ENCODE measurements at regions not wholly inside any gene's neighbourhood (a gene's known extent, or its start where the extent isn't known, plus 50 kb on each side); places are given as distances from the start of the nearest gene placed in this dataset.

DNA sequence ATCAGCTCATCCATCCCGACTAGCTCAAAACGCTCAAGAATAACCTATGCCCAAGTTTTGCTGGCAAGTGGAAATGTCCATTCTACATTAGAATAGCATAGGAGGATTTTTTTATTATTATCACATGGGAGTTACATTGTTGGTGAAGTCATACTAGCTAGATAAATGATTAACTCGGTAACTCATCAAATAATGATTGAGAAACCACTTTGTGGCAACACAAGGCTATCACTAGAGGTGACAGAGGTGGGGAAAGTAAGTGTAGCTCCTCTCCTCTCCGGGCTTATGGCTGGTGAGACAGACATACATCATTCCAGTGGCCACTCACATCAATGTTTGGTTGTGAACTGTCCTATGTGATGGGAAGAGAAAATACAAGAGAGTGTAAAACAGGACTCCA lies 161.6 kb downstream of the ZIC5 start:
- Histone ChIP-seq H3K9ac (ENCODE audit: low read depth in 1 of 2, low read length in 2 of 2) (no peak overlapping the region), H3K9me3 (ENCODE audit: control insufficient read depth in 2 of 2, low read length in 2 of 2) (no peaks in the 10 kb centered on the region), H3K27me3 (ENCODE audit: control insufficient read depth in 2 of 2, insufficient read depth in 2 of 2, low read length in 2 of 2) (no peaks in the 10 kb centered on the region), H3K4me3 (ENCODE audit: low read length in 2 of 2) (no peak overlapping the region), H3K36me3 (ENCODE audit: control insufficient read depth in 2 of 2, insufficient read depth in 2 of 2, low read length in 2 of 2) (no peaks in the 10 kb centered on the region), H3K27ac (ENCODE audit: low read depth in 2 of 2, low read length in 2 of 2) (no peak overlapping the region), H3K4me1 (ENCODE audit: control insufficient read depth in 2 of 2, insufficient read depth in 2 of 2, low read length in 2 of 2) (peaks cover 2 to 3% of the 10 kb centered on the region in 2 donors)

DNA sequence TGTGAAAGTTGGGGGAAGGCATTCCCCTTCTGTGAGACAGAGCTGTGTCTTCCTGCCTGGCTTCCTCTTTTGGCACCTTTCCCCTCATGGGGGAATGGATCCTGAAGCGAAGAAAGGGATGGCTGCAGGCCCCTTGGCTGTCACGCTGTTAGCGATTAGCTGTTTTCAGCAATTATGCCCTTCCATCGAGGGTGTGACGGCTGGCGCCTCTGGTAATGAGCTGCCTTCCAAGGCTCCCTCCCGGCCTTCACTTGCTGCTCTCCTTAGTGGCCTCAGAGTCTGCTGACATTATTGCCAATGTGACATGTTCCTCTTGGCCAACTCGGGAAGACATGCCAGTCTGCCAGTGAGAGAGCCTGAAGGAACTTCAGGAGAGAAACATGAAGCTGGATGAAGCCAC lies 162.1 kb downstream of the ZIC5 start:
- no peak overlapping the region for H3K27ac ChIP-seq (ENCODE audit: low read depth in 2 of 2, low read length in 2 of 2)

DNA sequence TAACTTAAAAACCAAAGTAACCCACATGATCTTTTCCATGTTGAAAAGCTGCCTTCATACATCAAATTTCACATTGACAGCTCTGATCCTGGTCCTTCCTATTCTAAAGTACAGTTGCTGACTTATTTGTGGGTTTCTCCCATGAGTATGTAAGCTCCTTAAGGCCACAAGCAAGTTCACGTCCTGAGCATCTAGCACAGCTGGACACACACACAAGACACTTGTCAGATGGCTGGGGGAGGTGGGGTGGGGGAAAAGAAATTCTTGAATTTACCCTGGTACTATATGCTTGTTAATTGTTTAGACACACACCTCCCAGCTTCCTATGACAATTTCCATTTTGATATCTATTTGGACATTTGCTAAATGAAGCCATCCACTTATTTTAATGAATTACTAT lies 162.8 kb downstream of the ZIC5 start:
- peaks cover 2 to 3% of the 10 kb centered on the region in 2 donors for H3K4me1 ChIP-seq (ENCODE audit: control insufficient read depth in 2 of 2, insufficient read depth in 2 of 2, low read length in 2 of 2)
- no peaks in the 10 kb centered on the region for H3K36me3 ChIP-seq (ENCODE audit: control insufficient read depth in 2 of 2, insufficient read depth in 2 of 2, low read length in 2 of 2)
- no peaks in the 10 kb centered on the region for H3K9me3 ChIP-seq (ENCODE audit: control insufficient read depth in 2 of 2, low read length in 2 of 2)
- H3K9ac ChIP-seq (ENCODE audit: low read depth in 1 of 2, low read length in 2 of 2) = no peak overlapping the region
- no peaks in the 10 kb centered on the region for H3K27me3 ChIP-seq (ENCODE audit: control insufficient read depth in 2 of 2, insufficient read depth in 2 of 2, low read length in 2 of 2)
- no peak overlapping the region for H3K4me3 ChIP-seq (ENCODE audit: low read length in 2 of 2)
- no peak overlapping the region for H3K27ac ChIP-seq (ENCODE audit: low read depth in 2 of 2, low read length in 2 of 2)

More for the DNA sequence above, 162.1 kb downstream of the ZIC5 start:
- no peaks in the 10 kb centered on the region for H3K27me3 ChIP-seq (ENCODE audit: control insufficient read depth in 2 of 2, insufficient read depth in 2 of 2, low read length in 2 of 2)
- no peak overlapping the region for H3K9ac ChIP-seq (ENCODE audit: low read depth in 1 of 2, low read length in 2 of 2)
- H3K4me3 ChIP-seq (ENCODE audit: low read length in 2 of 2) = no peak overlapping the region
- H3K4me1 ChIP-seq (ENCODE audit: control insufficient read depth in 2 of 2, insufficient read depth in 2 of 2, low read length in 2 of 2) = peaks cover 2 to 3% of the 10 kb centered on the region in 2 donors
- no peaks in the 10 kb centered on the region for H3K36me3 ChIP-seq (ENCODE audit: control insufficient read depth in 2 of 2, insufficient read depth in 2 of 2, low read length in 2 of 2)
- no peaks in the 10 kb centered on the region for H3K9me3 ChIP-seq (ENCODE audit: control insufficient read depth in 2 of 2, low read length in 2 of 2)

DNA sequence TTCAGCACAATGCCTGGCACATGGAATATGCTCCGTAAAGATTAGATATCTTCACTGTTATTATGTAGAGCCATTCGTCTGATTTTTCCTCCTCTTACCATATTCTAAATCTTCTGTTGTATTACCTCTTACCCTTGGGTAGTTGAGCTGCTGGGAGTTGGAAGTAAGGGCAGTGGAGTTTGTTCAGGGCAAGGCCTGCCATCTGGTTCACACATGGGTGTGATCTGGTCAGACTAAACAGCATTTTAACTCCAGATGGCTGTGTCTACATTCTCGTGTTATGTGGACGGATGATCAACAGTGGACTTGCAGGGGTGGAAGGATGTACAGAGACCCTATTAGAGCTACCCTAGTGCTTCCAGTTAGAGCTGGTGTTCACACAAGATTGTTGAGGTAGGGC lies 164.9 kb downstream of the ZIC5 start:
- H3K9me3 ChIP-seq (ENCODE audit: control insufficient read depth in 2 of 2, low read length in 2 of 2) = no peaks in the 10 kb centered on the region
- H3K9ac ChIP-seq (ENCODE audit: low read depth in 1 of 2, low read length in 2 of 2) = no peak overlapping the region
- no peaks in the 10 kb centered on the region for H3K36me3 ChIP-seq (ENCODE audit: control insufficient read depth in 2 of 2, insufficient read depth in 2 of 2, low read length in 2 of 2)
- H3K4me3 ChIP-seq (ENCODE audit: low read length in 2 of 2) = no peak overlapping the region
- peaks cover 2 to 3% of the 10 kb centered on the region in 2 donors for H3K4me1 ChIP-seq (ENCODE audit: control insufficient read depth in 2 of 2, insufficient read depth in 2 of 2, low read length in 2 of 2)
- H3K27me3 ChIP-seq (ENCODE audit: control insufficient read depth in 2 of 2, insufficient read depth in 2 of 2, low read length in 2 of 2) = no peaks in the 10 kb centered on the region
- H3K27ac ChIP-seq (ENCODE audit: low read depth in 2 of 2, low read length in 2 of 2) = no peak overlapping the region

DNA sequence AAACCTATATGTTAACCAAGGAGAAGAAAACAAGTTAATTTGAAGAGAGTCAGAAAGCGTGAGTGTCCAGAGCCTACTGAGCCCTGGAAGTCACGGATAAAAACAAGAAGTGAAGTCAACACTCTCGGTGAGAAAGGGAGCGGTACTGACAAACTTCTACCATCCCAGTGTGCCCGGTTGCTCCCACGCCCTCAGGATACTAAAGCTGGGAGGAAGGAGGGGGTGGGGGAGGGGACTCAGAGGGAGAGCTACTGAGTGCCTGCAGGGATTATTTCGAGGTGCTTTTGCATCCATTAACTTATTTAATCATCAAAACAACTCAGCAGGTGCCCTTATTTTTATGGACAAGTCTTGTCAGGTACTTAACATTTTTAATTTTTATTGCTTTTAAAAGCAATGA lies 166.2 kb downstream of the ZIC5 start:
- H3K9me3 ChIP-seq (ENCODE audit: control insufficient read depth in 2 of 2, low read length in 2 of 2) = no peaks in the 10 kb centered on the region
- no peaks in the 10 kb centered on the region for H3K36me3 ChIP-seq (ENCODE audit: control insufficient read depth in 2 of 2, insufficient read depth in 2 of 2, low read length in 2 of 2)
- H3K9ac ChIP-seq (ENCODE audit: low read depth in 1 of 2, low read length in 2 of 2) = no peak overlapping the region
- no peak overlapping the region for H3K27ac ChIP-seq (ENCODE audit: low read depth in 2 of 2, low read length in 2 of 2)
- no peak overlapping the region for H3K4me3 ChIP-seq (ENCODE audit: low read length in 2 of 2)
- no peaks in the 10 kb centered on the region for H3K27me3 ChIP-seq (ENCODE audit: control insufficient read depth in 2 of 2, insufficient read depth in 2 of 2, low read length in 2 of 2)
- peaks cover 1 to 3% of the 10 kb centered on the region in 2 donors for H3K4me1 ChIP-seq (ENCODE audit: control insufficient read depth in 2 of 2, insufficient read depth in 2 of 2, low read length in 2 of 2)

DNA sequence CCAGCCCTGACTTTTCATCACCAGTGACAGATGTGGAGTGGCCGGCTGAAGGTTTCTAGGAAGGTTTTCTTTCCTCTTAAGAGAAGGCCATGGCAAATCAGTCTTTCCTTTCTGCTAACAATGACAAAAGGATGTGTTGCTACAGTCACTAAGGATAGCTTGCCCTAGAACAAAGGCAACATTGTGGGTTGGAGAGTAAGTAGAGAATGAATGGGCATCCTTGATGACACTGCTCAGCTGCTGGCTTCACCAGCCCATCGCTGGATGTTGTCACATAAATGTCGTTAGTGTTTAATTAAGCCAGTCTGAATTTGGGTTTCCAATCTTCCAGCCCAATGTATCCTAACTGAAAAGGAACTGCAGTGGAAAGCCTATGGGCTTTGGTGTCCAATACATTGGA lies 168.4 kb downstream of the ZIC5 start:
- Histone ChIP-seq H3K9me3 (ENCODE audit: control insufficient read depth in 2 of 2, low read length in 2 of 2) (no peaks in the 10 kb centered on the region), H3K9ac (ENCODE audit: low read depth in 1 of 2, low read length in 2 of 2) (no peak overlapping the region), H3K27ac (ENCODE audit: low read depth in 2 of 2, low read length in 2 of 2) (no peak overlapping the region), H3K4me3 (ENCODE audit: low read length in 2 of 2) (no peak overlapping the region), H3K27me3 (ENCODE audit: control insufficient read depth in 2 of 2, insufficient read depth in 2 of 2, low read length in 2 of 2) (no peaks in the 10 kb centered on the region), H3K36me3 (ENCODE audit: control insufficient read depth in 2 of 2, insufficient read depth in 2 of 2, low read length in 2 of 2) (no peaks in the 10 kb centered on the region), H3K4me1 (ENCODE audit: control insufficient read depth in 2 of 2, insufficient read depth in 2 of 2, low read length in 2 of 2) (peaks cover 0 to 3% of the 10 kb centered on the region in 2 donors)

DNA sequence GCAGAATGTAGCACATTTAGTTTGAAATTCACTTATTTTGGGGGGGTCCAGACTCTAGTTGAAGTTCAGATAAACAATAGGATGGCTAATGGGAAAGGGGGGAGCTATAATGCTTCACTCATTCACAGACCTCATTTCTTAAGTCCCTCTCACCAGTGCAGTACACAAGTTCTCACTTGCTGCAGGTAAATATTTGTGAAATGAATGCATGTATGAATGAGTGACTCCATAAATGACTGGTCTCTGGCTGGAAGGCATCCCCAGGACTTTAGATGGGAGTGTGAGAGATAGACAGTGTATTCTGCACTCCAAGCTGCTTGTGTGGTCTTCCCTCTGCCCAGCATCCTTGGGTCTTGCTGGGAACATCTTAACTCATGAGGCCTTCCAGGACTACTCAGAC lies 169.2 kb downstream of the ZIC5 start:
- no peak overlapping the region for H3K4me3 ChIP-seq (ENCODE audit: low read length in 2 of 2)
- H3K27me3 ChIP-seq (ENCODE audit: control insufficient read depth in 2 of 2, insufficient read depth in 2 of 2, low read length in 2 of 2) = no peaks in the 10 kb centered on the region
- no peaks in the 10 kb centered on the region for H3K9me3 ChIP-seq (ENCODE audit: control insufficient read depth in 2 of 2, low read length in 2 of 2)
- H3K9ac ChIP-seq (ENCODE audit: low read depth in 1 of 2, low read length in 2 of 2) = no peak overlapping the region
- no peaks in the 10 kb centered on the region for H3K36me3 ChIP-seq (ENCODE audit: control insufficient read depth in 2 of 2, insufficient read depth in 2 of 2, low read length in 2 of 2)
- peaks cover 0 to 3% of the 10 kb centered on the region in 2 donors for H3K4me1 ChIP-seq (ENCODE audit: control insufficient read depth in 2 of 2, insufficient read depth in 2 of 2, low read length in 2 of 2)
- H3K27ac ChIP-seq (ENCODE audit: low read depth in 2 of 2, low read length in 2 of 2) = no peak overlapping the region

DNA sequence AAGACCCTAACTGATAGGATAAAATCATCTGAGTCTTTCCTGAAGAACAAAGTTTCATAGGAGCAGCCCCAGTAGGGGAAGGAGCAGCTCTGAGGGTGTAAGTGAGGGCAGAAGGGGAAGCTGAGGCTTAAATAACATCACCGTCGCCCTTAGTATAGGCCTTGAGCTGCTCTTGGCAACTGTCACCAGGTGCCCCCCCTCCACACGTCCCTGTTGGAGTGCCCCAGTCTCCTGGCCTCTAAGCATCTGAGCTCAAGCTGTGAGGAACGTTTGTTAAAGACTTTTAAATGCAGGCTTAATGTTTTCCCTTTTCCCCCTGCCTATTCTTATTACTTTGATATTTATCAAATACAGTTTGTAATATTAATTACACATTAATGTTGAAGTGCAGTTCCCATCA lies 170.6 kb downstream of the ZIC5 start:
- no peak overlapping the region for H3K4me3 ChIP-seq (ENCODE audit: low read length in 2 of 2)
- H3K9ac ChIP-seq (ENCODE audit: low read depth in 1 of 2, low read length in 2 of 2) = no peak overlapping the region
- no peaks in the 10 kb centered on the region for H3K9me3 ChIP-seq (ENCODE audit: control insufficient read depth in 2 of 2, low read length in 2 of 2)
- no peaks in the 10 kb centered on the region for H3K4me1 ChIP-seq (ENCODE audit: control insufficient read depth in 2 of 2, insufficient read depth in 2 of 2, low read length in 2 of 2)
- H3K27ac ChIP-seq (ENCODE audit: low read depth in 2 of 2, low read length in 2 of 2) = no peak overlapping the region
- no peaks in the 10 kb centered on the region for H3K36me3 ChIP-seq (ENCODE audit: control insufficient read depth in 2 of 2, insufficient read depth in 2 of 2, low read length in 2 of 2)
- H3K27me3 ChIP-seq (ENCODE audit: control insufficient read depth in 2 of 2, insufficient read depth in 2 of 2, low read length in 2 of 2) = no peaks in the 10 kb centered on the region

DNA sequence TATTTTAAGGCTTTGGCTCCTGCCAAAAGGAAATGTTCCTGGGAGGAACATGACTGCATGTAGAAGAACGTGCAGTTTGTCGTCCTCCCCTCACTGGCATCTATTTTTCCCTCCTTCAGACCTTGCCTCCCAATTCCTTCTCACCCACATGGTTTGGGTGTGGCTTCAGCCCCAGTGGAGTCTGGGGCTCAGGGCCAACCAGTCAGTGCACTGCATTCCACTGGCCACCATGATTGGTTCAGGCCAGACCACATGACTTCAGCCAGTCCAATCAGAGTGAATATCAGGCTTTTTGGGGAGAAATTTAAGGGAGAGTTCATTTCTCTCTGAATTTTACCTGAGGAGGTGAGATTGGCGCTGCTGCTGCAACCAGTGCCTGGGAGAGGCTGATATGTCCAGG lies 171.6 kb downstream of the ZIC5 start:
- Histone ChIP-seq H3K36me3 (ENCODE audit: control insufficient read depth in 2 of 2, insufficient read depth in 2 of 2, low read length in 2 of 2) (no peaks in the 10 kb centered on the region), H3K4me3 (ENCODE audit: low read length in 2 of 2) (no peak overlapping the region), H3K27ac (ENCODE audit: low read depth in 2 of 2, low read length in 2 of 2) (no peak overlapping the region), H3K27me3 (ENCODE audit: control insufficient read depth in 2 of 2, insufficient read depth in 2 of 2, low read length in 2 of 2) (no peaks in the 10 kb centered on the region), H3K4me1 (ENCODE audit: control insufficient read depth in 2 of 2, insufficient read depth in 2 of 2, low read length in 2 of 2) (no peaks in the 10 kb centered on the region), H3K9ac (ENCODE audit: low read depth in 1 of 2, low read length in 2 of 2) (no peak overlapping the region), H3K9me3 (ENCODE audit: control insufficient read depth in 2 of 2, low read length in 2 of 2) (no peaks in the 10 kb centered on the region)

DNA sequence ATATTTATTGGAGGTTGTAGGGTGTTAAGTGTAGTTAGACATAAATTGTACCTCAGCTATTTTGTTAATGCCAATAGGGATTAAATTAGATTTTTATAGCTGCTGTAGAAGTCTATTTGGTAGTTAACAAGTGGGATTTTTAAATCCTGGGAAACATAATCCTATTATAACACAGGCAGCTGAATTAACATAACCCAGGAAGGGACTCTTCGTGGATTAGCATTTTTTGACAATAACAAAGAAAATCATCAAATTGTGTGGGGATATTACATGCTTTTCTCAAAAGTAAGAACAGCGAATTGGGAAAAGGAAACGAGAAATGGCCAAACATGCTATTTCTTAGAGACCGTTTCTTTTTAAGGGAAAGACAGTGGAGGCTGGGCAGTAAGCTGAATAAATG lies 172.8 kb downstream of the ZIC5 start:
- Histone ChIP-seq H3K27me3 (ENCODE audit: control insufficient read depth in 2 of 2, insufficient read depth in 2 of 2, low read length in 2 of 2) (no peaks in the 10 kb centered on the region), H3K9me3 (ENCODE audit: control insufficient read depth in 2 of 2, low read length in 2 of 2) (no peaks in the 10 kb centered on the region), H3K4me1 (ENCODE audit: control insufficient read depth in 2 of 2, insufficient read depth in 2 of 2, low read length in 2 of 2) (no peaks in the 10 kb centered on the region), H3K4me3 (ENCODE audit: low read length in 2 of 2) (no peak overlapping the region), H3K36me3 (ENCODE audit: control insufficient read depth in 2 of 2, insufficient read depth in 2 of 2, low read length in 2 of 2) (no peaks in the 10 kb centered on the region), H3K27ac (ENCODE audit: low read depth in 2 of 2, low read length in 2 of 2) (no peak overlapping the region), H3K9ac (ENCODE audit: low read depth in 1 of 2, low read length in 2 of 2) (no peak overlapping the region)

DNA sequence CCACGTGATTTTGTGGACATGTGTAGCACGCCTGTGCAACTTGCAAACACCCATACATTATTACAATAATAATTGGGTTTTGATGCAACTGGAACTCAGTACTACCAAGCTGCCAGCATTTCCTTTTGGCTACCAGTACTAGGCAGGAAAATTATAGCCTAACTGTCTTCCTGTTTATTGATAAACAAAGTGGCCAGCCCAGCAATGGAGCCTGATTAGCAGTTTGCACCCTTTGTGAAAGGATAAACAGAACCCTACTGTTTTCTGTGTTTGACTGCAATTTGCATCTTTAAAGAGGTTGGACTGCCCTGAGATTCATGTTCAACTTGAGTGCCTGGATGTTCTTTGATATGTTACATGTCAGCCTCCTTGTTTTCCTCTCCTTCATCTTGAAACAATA lies 173.9 kb downstream of the ZIC5 start:
- no peaks in the 10 kb centered on the region for H3K9me3 ChIP-seq (ENCODE audit: control insufficient read depth in 2 of 2, low read length in 2 of 2)
- no peak overlapping the region for H3K9ac ChIP-seq (ENCODE audit: low read depth in 1 of 2, low read length in 2 of 2)
- no peaks in the 10 kb centered on the region for H3K4me1 ChIP-seq (ENCODE audit: control insufficient read depth in 2 of 2, insufficient read depth in 2 of 2, low read length in 2 of 2)
- no peaks in the 10 kb centered on the region for H3K27me3 ChIP-seq (ENCODE audit: control insufficient read depth in 2 of 2, insufficient read depth in 2 of 2, low read length in 2 of 2)
- no peaks in the 10 kb centered on the region for H3K36me3 ChIP-seq (ENCODE audit: control insufficient read depth in 2 of 2, insufficient read depth in 2 of 2, low read length in 2 of 2)
- no peak overlapping the region for H3K27ac ChIP-seq (ENCODE audit: low read depth in 2 of 2, low read length in 2 of 2)
- H3K4me3 ChIP-seq (ENCODE audit: low read length in 2 of 2) = no peak overlapping the region
